Liver (tissue), 3 donors: ENCODE measurements at regions not wholly inside any gene's neighbourhood (a gene's known extent, or its start where the extent isn't known, plus 50 kb on each side); places are given as distances from the start of the nearest gene placed in this dataset.

ENCODE experiments used
- EGR1 ChIP-seq, 2 donors: IDR thresholded peaks; 2 replicates each; pipeline ENCODE4 v1.6.1; 2016 to 2018; ENCODE audit warnings: antibody characterized with exemption in 2 of 2, low read depth in 2 of 2
- FOXA1 ChIP-seq: IDR thresholded peaks from 2 replicates; pipeline ENCODE4 v1.6.1; 2016; ENCODE audit warnings: antibody characterized with exemption
- RAD21 ChIP-seq, 2 donors: IDR thresholded peaks; 2 replicates each; pipeline ENCODE4 v1.6.1; 2016; ENCODE audit warnings: antibody characterized with exemption in 2 of 2, mild to moderate bottlenecking in 2 of 2
- SP1 ChIP-seq: IDR thresholded peaks from 2 replicates; pipeline ENCODE4 v1.6.1; 2018; ENCODE audit warnings: antibody characterized with exemption, mild to moderate bottlenecking
- TF ChIP-seq, protein P1 (sequence below): fragments of 150-350 bp; IDR thresholded peaks from 2 replicates; pipeline ENCODE4 v1.5.1; 2017; ENCODE audit warnings: improper control_type of control experiment, low read depth, low read length; ENCODE audit not compliant: missing input control
- TF ChIP-seq, protein P2 (sequence below): IDR thresholded peaks from 2 replicates; pipeline ENCODE4 v1.6.1; 2016; ENCODE audit warnings: antibody characterized with exemption
- TF ChIP-seq, protein P3 (sequence below): IDR thresholded peaks from 2 replicates; pipeline ENCODE4 v1.6.1; 2016; ENCODE audit warnings: antibody characterized with exemption
- TF ChIP-seq, protein P4 (sequence below): IDR thresholded peaks from 2 replicates; pipeline ENCODE4 v1.6.1; 2016; ENCODE audit warnings: antibody characterized with exemption
- TF ChIP-seq, protein P5 (sequence below): IDR thresholded peaks from 2 replicates; pipeline ENCODE4 v1.6.1; 2016; ENCODE audit warnings: antibody characterized with exemption, mild to moderate bottlenecking
- donor health status: healthy.
- donor health status: healthy.

DNA sequence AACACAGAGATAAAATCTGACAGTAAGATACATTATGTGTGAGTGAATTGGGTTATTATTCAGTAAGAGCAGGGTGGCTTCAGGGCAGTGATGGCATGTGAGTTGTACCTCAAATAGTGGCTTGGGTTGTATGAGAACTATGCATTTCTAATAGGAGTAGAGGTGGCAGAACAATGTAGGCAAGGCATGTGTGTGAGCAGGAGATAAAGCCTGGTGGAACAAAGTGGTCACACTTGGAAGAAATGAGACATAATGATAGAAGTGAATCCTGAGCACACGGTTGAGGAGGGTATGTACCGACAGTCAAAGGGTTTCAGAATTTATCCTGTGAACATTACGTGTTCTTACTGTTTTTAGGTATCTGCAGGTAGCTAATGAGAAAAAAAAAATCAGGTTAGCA lies 159.3 kb downstream of the CASP12 start:
- TF ChIP-seq, protein P1, sequence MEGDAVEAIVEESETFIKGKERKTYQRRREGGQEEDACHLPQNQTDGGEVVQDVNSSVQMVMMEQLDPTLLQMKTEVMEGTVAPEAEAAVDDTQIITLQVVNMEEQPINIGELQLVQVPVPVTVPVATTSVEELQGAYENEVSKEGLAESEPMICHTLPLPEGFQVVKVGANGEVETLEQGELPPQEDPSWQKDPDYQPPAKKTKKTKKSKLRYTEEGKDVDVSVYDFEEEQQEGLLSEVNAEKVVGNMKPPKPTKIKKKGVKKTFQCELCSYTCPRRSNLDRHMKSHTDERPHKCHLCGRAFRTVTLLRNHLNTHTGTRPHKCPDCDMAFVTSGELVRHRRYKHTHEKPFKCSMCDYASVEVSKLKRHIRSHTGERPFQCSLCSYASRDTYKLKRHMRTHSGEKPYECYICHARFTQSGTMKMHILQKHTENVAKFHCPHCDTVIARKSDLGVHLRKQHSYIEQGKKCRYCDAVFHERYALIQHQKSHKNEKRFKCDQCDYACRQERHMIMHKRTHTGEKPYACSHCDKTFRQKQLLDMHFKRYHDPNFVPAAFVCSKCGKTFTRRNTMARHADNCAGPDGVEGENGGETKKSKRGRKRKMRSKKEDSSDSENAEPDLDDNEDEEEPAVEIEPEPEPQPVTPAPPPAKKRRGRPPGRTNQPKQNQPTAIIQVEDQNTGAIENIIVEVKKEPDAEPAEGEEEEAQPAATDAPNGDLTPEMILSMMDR, result no peak
- TF ChIP-seq, protein P2, sequence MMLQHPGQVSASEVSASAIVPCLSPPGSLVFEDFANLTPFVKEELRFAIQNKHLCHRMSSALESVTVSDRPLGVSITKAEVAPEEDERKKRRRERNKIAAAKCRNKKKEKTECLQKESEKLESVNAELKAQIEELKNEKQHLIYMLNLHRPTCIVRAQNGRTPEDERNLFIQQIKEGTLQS, result no peak
- TF ChIP-seq FOXA1, result no peak
- TF ChIP-seq, protein P3, sequence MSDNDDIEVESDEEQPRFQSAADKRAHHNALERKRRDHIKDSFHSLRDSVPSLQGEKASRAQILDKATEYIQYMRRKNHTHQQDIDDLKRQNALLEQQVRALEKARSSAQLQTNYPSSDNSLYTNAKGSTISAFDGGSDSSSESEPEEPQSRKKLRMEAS, result no peak
- TF ChIP-seq, protein P4, sequence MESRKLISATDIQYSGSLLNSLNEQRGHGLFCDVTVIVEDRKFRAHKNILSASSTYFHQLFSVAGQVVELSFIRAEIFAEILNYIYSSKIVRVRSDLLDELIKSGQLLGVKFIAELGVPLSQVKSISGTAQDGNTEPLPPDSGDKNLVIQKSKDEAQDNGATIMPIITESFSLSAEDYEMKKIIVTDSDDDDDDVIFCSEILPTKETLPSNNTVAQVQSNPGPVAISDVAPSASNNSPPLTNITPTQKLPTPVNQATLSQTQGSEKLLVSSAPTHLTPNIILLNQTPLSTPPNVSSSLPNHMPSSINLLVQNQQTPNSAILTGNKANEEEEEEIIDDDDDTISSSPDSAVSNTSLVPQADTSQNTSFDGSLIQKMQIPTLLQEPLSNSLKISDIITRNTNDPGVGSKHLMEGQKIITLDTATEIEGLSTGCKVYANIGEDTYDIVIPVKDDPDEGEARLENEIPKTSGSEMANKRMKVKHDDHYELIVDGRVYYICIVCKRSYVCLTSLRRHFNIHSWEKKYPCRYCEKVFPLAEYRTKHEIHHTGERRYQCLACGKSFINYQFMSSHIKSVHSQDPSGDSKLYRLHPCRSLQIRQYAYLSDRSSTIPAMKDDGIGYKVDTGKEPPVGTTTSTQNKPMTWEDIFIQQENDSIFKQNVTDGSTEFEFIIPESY, result no peak
- TF ChIP-seq SP1, result no peak
- TF ChIP-seq, protein P5, sequence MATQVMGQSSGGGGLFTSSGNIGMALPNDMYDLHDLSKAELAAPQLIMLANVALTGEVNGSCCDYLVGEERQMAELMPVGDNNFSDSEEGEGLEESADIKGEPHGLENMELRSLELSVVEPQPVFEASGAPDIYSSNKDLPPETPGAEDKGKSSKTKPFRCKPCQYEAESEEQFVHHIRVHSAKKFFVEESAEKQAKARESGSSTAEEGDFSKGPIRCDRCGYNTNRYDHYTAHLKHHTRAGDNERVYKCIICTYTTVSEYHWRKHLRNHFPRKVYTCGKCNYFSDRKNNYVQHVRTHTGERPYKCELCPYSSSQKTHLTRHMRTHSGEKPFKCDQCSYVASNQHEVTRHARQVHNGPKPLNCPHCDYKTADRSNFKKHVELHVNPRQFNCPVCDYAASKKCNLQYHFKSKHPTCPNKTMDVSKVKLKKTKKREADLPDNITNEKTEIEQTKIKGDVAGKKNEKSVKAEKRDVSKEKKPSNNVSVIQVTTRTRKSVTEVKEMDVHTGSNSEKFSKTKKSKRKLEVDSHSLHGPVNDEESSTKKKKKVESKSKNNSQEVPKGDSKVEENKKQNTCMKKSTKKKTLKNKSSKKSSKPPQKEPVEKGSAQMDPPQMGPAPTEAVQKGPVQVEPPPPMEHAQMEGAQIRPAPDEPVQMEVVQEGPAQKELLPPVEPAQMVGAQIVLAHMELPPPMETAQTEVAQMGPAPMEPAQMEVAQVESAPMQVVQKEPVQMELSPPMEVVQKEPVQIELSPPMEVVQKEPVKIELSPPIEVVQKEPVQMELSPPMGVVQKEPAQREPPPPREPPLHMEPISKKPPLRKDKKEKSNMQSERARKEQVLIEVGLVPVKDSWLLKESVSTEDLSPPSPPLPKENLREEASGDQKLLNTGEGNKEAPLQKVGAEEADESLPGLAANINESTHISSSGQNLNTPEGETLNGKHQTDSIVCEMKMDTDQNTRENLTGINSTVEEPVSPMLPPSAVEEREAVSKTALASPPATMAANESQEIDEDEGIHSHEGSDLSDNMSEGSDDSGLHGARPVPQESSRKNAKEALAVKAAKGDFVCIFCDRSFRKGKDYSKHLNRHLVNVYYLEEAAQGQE, result no peak
- no peak for TF ChIP-seq RAD21 (IDR thresholded peaks at IDR 0.05)
- TF ChIP-seq EGR1 (IDR thresholded peaks at IDR 0.05; ENCODE audit: low read depth in 2 of 2), result no peak
